IMR-90 (cell line): ENCODE measurements at regions not wholly inside any gene's neighbourhood (a gene's known extent, or its start where the extent isn't known, plus 50 kb on each side); places are given as distances from the start of the nearest gene placed in this dataset.

Experiments
- ATAC-seq: fragments of 200-7000 bp; cut with Tn5 transposase; 2 replicates; pipeline ENCODE4 v1.9.1; 2020; ENCODE audit warnings: low read depth, mild to moderate bottlenecking, moderate library complexity
- BruUV-seq: library from RNA; stranded (reverse); fragments of 400-500 nt; replicated peaks from 2 replicates; lab custom pipeline; 2021; lab: Mats Ljungman, UMichigan
- CTCF ChIA-PET: fragments of 300-600 bp; formaldehyde crosslinking; extraction: SDS; loops from one replicate; lab custom pipeline; 2021; ENCODE audit warnings: antibody characterized with exemption; lab: Yijun Ruan, JAX
- POLR2A ChIA-PET: fragments of 300-600 bp; sonication (Branson Sonifier 250); formaldehyde crosslinking; loops from one replicate; lab custom pipeline; 2022; ENCODE audit warnings: antibody characterized with exemption; ENCODE audit not compliant: unreplicated experiment; lab: Charles Lee
- DNase-seq: peaks from one replicate; pipeline ENCODE4 v3.0.0; 2013
- H2AFZ ChIP-seq: replicated peaks from 2 replicates; pipeline ENCODE3; 2013; ENCODE audit warnings: low read length, mild to moderate bottlenecking; ENCODE audit not compliant: poor library complexity
- H2AK5ac ChIP-seq: 2 replicates; pipeline ENCODE4 v1.6.1; 2013; ENCODE audit warnings: low read depth, low read length, inconsistent platforms
- H2AK9ac ChIP-seq: replicated peaks from 2 replicates; pipeline ENCODE3; 2013; ENCODE audit warnings: mild to moderate bottlenecking, low read depth, low read length, moderate library complexity; ENCODE audit not compliant: poor library complexity
- H2BK120ac ChIP-seq: 2 replicates; pipeline ENCODE4 v1.6.1; 2013; ENCODE audit warnings: low read depth, low read length, inconsistent platforms
- H2BK15ac ChIP-seq: 3 replicates; pipeline ENCODE4 v1.6.1; 2013; ENCODE audit warnings: low read depth, low read length, inconsistent platforms
- H2BK20ac ChIP-seq: 2 replicates; pipeline ENCODE4 v1.6.1; 2013; ENCODE audit warnings: low read depth, mild to moderate bottlenecking, inconsistent platforms, low read length, moderate library complexity
- H2BK5ac ChIP-seq: 2 replicates; pipeline ENCODE4 v1.6.1; 2013; ENCODE audit warnings: mild to moderate bottlenecking, low read depth, low read length, inconsistent platforms; ENCODE audit not compliant: poor library complexity, severe bottlenecking
- H3K14ac ChIP-seq: replicated peaks from 2 replicates; pipeline ENCODE4 v1.6.1; 2013; ENCODE audit warnings: low read depth, low read length, inconsistent platforms
- H3K18ac ChIP-seq: 2 replicates; pipeline ENCODE4 v1.6.1; 2013; ENCODE audit warnings: low read depth, low read length, control low read depth
- H3K23ac ChIP-seq: 2 replicates; pipeline ENCODE4 v1.6.1; 2013; ENCODE audit warnings: low read depth, low read length, inconsistent platforms
- H3K27ac ChIP-seq: 2 replicates; pipeline ENCODE4 v1.5.1; 2013; ENCODE audit warnings: mild to moderate bottlenecking, control low read depth, low read length; ENCODE audit not compliant: insufficient read depth
- H3K27me3 ChIP-seq: 2 replicates; pipeline ENCODE4 v1.6.1; 2013; ENCODE audit warnings: low read length; ENCODE audit not compliant: control insufficient read depth, insufficient read depth
- H3K36me3 ChIP-seq: 2 replicates; pipeline ENCODE4 v1.6.1; 2013; ENCODE audit warnings: low read length, mixed read lengths; ENCODE audit not compliant: control insufficient read depth, insufficient read depth
- H3K4ac ChIP-seq: 2 replicates; pipeline ENCODE4 v1.6.1; 2013; ENCODE audit warnings: low read depth, low read length, inconsistent platforms
- H3K4me1 ChIP-seq: 2 replicates; pipeline ENCODE4 v1.6.1; 2013; ENCODE audit warnings: low read length, mixed read lengths; ENCODE audit not compliant: control insufficient read depth, insufficient read depth
- H3K4me2 ChIP-seq: 2 replicates; pipeline ENCODE4 v1.6.1; 2013; ENCODE audit warnings: low read depth, mild to moderate bottlenecking, control low read depth, low read length, moderate library complexity
- H3K4me3 ChIP-seq: 2 replicates; pipeline ENCODE4 v1.5.1; 2013; ENCODE audit warnings: low read depth, mild to moderate bottlenecking, control low read depth, low read length, moderate library complexity; ENCODE audit not compliant: insufficient read depth
- H3K56ac ChIP-seq: 2 replicates; pipeline ENCODE4 v1.6.1; 2013; ENCODE audit warnings: low read length, inconsistent platforms; ENCODE audit not compliant: insufficient read depth; ENCODE audit errors: extremely low read depth
- H3K79me1 ChIP-seq, 2 experiments: 2 replicates each; pipeline ENCODE4 v1.6.1; 2013; ENCODE audit warnings: low read length in 2 of 2, inconsistent platforms in 1 of 2, low read depth in 1 of 2
- H3K9ac ChIP-seq: 2 replicates; pipeline ENCODE4 v1.6.1; 2013; ENCODE audit warnings: low read depth, low read length, control low read depth
- H3K9me1 ChIP-seq: 2 replicates; pipeline ENCODE4 v1.6.1; 2013; ENCODE audit warnings: low read length, inconsistent platforms; ENCODE audit not compliant: insufficient read depth
- H3K9me3 ChIP-seq: 2 replicates; pipeline ENCODE4 v1.6.1; 2013; ENCODE audit warnings: low read length; ENCODE audit not compliant: control insufficient read depth, insufficient read depth
- H4K20me1 ChIP-seq: 2 replicates; pipeline ENCODE4 v1.6.1; 2013; ENCODE audit warnings: low read length, inconsistent platforms; ENCODE audit not compliant: insufficient read depth
- H4K5ac ChIP-seq: 2 replicates; pipeline ENCODE4 v1.6.1; 2013; ENCODE audit warnings: mild to moderate bottlenecking, low read depth, low read length, control low read depth
- H4K8ac ChIP-seq, 2 experiments: 2 replicates each; pipeline ENCODE4 v1.6.1; 2013; ENCODE audit warnings: low read depth in 2 of 2, low read length in 2 of 2, control low read depth in 1 of 2, inconsistent platforms in 1 of 2
- H4K91ac ChIP-seq: 2 replicates; pipeline ENCODE4 v1.6.1; 2013; ENCODE audit warnings: low read depth, low read length, inconsistent platforms; ENCODE audit not compliant: insufficient read depth
- CHD1 ChIP-seq: IDR thresholded peaks from 2 replicates; pipeline ENCODE4 v1.6.1; 2012; ENCODE audit warnings: low read depth, low read length, improper control_type of control experiment
- MXI1 ChIP-seq: IDR thresholded peaks from 2 replicates; pipeline ENCODE4 v1.6.1; 2012; ENCODE audit warnings: low read depth, mild to moderate bottlenecking, low read length, moderate library complexity, borderline replicate concordance
- RFX5 ChIP-seq: IDR thresholded peaks from 2 replicates; pipeline ENCODE4 v1.8.0; 2012; ENCODE audit warnings: low read depth, mild to moderate bottlenecking, low read length, moderate library complexity
- WGBS, 2 experiments: methylation state at CpG; one replicate each; pipeline versions ENCODE4 v1.1.5 to v1.1.7; 2013; ENCODE audit warnings: missing lambda C conversion rate in 2 of 2; ENCODE audit not compliant: insufficient read length in 1 of 2; ENCODE audit errors: extremely low coverage in 2 of 2; 5-methylcytosine and 5-hydroxymethylcytosine counted together
- dilution Hi-C: fragments of 300-500 bp; cut with HindIII; formaldehyde crosslinking; loops from one replicate; pipeline ENCODE4 v1.14.3; 2018; ENCODE audit warnings: low sequenced_read_pairs; ENCODE audit not compliant: unreplicated experiment
- in situ Hi-C: fragments of 300-500 bp; cut with MboI; formaldehyde crosslinking; loops from 3 replicates; pipeline ENCODE4 v1.14.3; 2019; ENCODE audit warnings: low sequenced_read_pairs, inconsistent platforms, mixed read lengths
- intact Hi-C: fragments of 100-400 bp; cut with micrococcal nuclease; formaldehyde crosslinking; loops from 2 replicates; pipeline ENCODE4 v1.10.0; 2022

DNA sequence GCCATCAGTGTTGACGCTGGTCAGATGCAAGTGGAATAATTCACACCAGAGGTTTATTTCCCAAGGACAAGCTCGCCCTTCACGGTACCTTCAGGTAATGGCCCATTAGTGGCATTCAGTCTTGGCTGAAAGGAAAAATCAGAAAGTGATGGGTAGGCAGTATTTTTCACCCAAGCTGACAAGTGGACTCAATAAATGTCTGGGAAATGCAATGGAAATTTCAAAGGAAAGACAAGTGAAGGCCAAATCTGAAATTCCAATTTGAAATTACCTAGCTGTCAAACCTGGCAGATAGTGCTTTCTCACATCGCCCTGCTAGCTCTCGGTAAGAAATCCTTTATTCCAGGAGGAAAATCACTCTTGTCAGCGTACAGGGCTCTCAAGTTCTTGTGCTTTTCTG, 413.5 kb downstream of the OCA2 start:
- DNase-seq (no peak), ATAC-seq (no peak)
- no peak overlapping the region for H3K27ac ChIP-seq
- H3K4me1 ChIP-seq: no peaks in the 10 kb centered on the region
- H3K9me3 ChIP-seq: peaks cover 22% of the 10 kb centered on the region
- CTCF ChIA-PET: no interaction called here
- no peaks in the 10 kb centered on the region for H3K27me3 ChIP-seq
- no peak overlapping the region for H3K4me2 ChIP-seq
- H3K9ac ChIP-seq: no peak overlapping the region
- H2AFZ ChIP-seq: no peak overlapping the region
- in situ Hi-C loops: no loop called here
- H3K4me3 ChIP-seq: no peak overlapping the region
- H2AK5ac ChIP-seq: no peak overlapping the region
- dilution Hi-C loops: no loop called here
- no peak overlapping the region for H3K18ac ChIP-seq
- H4K20me1 ChIP-seq: no peaks in the 10 kb centered on the region
- H3K14ac ChIP-seq: no peak overlapping the region
- TF ChIP-seq MXI1: no peak
- TF ChIP-seq CHD1: no peak
- TF ChIP-seq RFX5: no peak
- BruUV-seq: no TSS peak
- no peak overlapping the region for H2BK120ac ChIP-seq
- H2AK9ac ChIP-seq: no peak overlapping the region
- H3K9me1 ChIP-seq: no peaks in the 10 kb centered on the region
- no peak overlapping the region for H4K91ac ChIP-seq
- no peaks in the 10 kb centered on the region for H3K36me3 ChIP-seq
- H3K79me1 ChIP-seq: no peaks in the 10 kb centered on the region
- H2BK5ac ChIP-seq: no peak overlapping the region
- POLR2A ChIA-PET: no interaction called here
- no peak overlapping the region for H3K56ac ChIP-seq
- H4K8ac ChIP-seq: no peak overlapping the region
- H2BK20ac ChIP-seq: no peak overlapping the region
- H4K5ac ChIP-seq: no peak overlapping the region
- intact Hi-C loops: no loop called here
- no peak overlapping the region for H2BK15ac ChIP-seq
- no peak overlapping the region for H3K23ac ChIP-seq
- no peak overlapping the region for H3K4ac ChIP-seq
- 82% methylated on average over 3 of the region's 6 CpGs; no CpG with 5 or more reads in 1 of the 2 experiments for WGBS, 2 experiments
